IMR-90 (cell line): ENCODE measurements at regions not wholly inside any gene's neighbourhood (a gene's known extent, or its start where the extent isn't known, plus 50 kb on each side); places are given as distances from the start of the nearest gene placed in this dataset.

Experiments used
- CTCF ChIP-seq: conservative IDR thresholded peaks from 2 replicates; pipeline ENCODE4 v1.5.1; 2012; ENCODE audit warnings: mild to moderate bottlenecking, low read depth, low read length, improper control_type of control experiment
- RAD21 ChIP-seq: IDR thresholded peaks from 2 replicates; pipeline ENCODE4 v1.6.1; 2012; ENCODE audit warnings: low read length, improper control_type of control experiment

GRCh38 chr9:119050281-119050680 lies 319.0 kb downstream of the BRINP1 start:
- TF ChIP-seq CTCF, result no peak
- TF ChIP-seq RAD21, result no peak
